ENCODE measurements at regions not wholly inside any gene's neighbourhood (a gene's known extent, or its start where the extent isn't known, plus 50 kb on each side); places are given as distances from the start of the nearest gene placed in this dataset.

DNA sequence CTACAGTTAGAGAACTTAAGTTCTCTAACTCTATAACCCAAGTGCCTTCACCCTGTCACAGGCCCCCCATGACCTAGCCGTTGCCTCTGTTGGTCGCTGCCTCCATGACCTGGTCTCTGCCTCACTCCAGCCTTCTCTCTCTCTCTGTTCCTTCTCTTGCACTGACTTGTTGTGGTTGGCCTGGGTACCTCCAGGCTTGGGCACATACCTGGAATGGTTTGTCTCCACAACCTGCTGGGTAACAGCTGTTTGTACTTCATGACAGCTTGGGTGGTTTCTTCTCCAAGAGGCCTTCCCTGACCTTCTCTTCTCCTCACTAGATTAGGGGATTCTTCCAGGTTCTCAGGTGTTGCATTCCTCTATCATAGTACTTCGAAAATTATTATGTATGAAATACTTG is 371.6 kb upstream of the USP24 start:
- Histone ChIP-seq H3K27me3 (ENCODE audit: control insufficient read depth, insufficient read depth, low read length) (no peaks in the 10 kb centered on the region), H3K27ac (ENCODE audit: low read depth in 2 of 2, low read length in 2 of 2) (no peak overlapping the region), H3K9me3 (ENCODE audit: control insufficient read depth in 2 of 3, insufficient read depth in 1 of 3, low read length in 3 of 3) (no peaks in the 10 kb centered on the region), H3K36me3 (ENCODE audit: control insufficient read depth in 2 of 3, insufficient read depth in 3 of 3, low read length in 3 of 3) (no peaks in the 10 kb centered on the region), H3K4me1 (ENCODE audit: control insufficient read depth in 2 of 3, insufficient read depth in 2 of 3, low read depth in 1 of 3, low read length in 3 of 3) (no peaks in the 10 kb centered on the region), H3K9ac (ENCODE audit: low read length in 3 of 3) (no peak overlapping the region), H3K4me3 (ENCODE audit: low read length in 3 of 3) (no peak overlapping the region)
- FAIRE-seq = no peak
- TF ChIP-seq, protein P1, sequence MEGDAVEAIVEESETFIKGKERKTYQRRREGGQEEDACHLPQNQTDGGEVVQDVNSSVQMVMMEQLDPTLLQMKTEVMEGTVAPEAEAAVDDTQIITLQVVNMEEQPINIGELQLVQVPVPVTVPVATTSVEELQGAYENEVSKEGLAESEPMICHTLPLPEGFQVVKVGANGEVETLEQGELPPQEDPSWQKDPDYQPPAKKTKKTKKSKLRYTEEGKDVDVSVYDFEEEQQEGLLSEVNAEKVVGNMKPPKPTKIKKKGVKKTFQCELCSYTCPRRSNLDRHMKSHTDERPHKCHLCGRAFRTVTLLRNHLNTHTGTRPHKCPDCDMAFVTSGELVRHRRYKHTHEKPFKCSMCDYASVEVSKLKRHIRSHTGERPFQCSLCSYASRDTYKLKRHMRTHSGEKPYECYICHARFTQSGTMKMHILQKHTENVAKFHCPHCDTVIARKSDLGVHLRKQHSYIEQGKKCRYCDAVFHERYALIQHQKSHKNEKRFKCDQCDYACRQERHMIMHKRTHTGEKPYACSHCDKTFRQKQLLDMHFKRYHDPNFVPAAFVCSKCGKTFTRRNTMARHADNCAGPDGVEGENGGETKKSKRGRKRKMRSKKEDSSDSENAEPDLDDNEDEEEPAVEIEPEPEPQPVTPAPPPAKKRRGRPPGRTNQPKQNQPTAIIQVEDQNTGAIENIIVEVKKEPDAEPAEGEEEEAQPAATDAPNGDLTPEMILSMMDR (IDR thresholded peaks at IDR 0.05; ENCODE audit: borderline replicate concordance, extremely low read depth, insufficient read depth) = no peak
- intact Hi-C loops (cut with DNase I) = no loop called here
- no peak for DNase-seq

DNA sequence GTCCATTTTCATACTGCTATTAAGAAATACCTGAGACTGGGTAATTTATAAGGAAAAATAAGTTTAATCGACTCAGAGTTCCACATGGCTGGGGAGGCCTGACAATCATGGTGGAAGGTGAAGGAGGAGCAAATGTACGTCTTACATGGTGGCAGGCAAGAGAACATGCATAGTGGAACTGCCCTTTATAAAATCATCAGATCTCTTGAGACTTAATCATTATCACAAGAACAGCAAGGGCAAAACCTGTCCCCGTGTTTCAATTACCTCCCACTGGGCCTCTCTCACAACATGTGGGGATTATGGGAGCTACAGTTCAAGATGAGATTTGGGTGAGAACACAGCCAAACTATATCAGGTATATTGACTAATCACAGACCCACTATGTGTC is 370.2 kb upstream of the USP24 start:
- intact Hi-C loops (cut with DNase I) = no loop called here
- TF ChIP-seq, protein P1 (IDR thresholded peaks at IDR 0.05; ENCODE audit: borderline replicate concordance, extremely low read depth, insufficient read depth) = no peak
- H3K4me3 ChIP-seq (ENCODE audit: low read length in 3 of 3) = no peak overlapping the region
- FAIRE-seq (no peak), DNase-seq (no peak)
- no peaks in the 10 kb centered on the region for H3K9me3 ChIP-seq (ENCODE audit: control insufficient read depth in 2 of 3, insufficient read depth in 1 of 3, low read length in 3 of 3)
- H3K27ac ChIP-seq (ENCODE audit: low read depth in 2 of 2, low read length in 2 of 2) = no peak overlapping the region
- no peaks in the 10 kb centered on the region for H3K36me3 ChIP-seq (ENCODE audit: control insufficient read depth in 2 of 3, insufficient read depth in 3 of 3, low read length in 3 of 3)
- H3K4me1 ChIP-seq (ENCODE audit: control insufficient read depth in 2 of 3, insufficient read depth in 2 of 3, low read depth in 1 of 3, low read length in 3 of 3) = no peaks in the 10 kb centered on the region
- H3K27me3 ChIP-seq (ENCODE audit: control insufficient read depth, insufficient read depth, low read length) = no peaks in the 10 kb centered on the region
- H3K9ac ChIP-seq (ENCODE audit: low read length in 3 of 3) = no peak overlapping the region

DNA sequence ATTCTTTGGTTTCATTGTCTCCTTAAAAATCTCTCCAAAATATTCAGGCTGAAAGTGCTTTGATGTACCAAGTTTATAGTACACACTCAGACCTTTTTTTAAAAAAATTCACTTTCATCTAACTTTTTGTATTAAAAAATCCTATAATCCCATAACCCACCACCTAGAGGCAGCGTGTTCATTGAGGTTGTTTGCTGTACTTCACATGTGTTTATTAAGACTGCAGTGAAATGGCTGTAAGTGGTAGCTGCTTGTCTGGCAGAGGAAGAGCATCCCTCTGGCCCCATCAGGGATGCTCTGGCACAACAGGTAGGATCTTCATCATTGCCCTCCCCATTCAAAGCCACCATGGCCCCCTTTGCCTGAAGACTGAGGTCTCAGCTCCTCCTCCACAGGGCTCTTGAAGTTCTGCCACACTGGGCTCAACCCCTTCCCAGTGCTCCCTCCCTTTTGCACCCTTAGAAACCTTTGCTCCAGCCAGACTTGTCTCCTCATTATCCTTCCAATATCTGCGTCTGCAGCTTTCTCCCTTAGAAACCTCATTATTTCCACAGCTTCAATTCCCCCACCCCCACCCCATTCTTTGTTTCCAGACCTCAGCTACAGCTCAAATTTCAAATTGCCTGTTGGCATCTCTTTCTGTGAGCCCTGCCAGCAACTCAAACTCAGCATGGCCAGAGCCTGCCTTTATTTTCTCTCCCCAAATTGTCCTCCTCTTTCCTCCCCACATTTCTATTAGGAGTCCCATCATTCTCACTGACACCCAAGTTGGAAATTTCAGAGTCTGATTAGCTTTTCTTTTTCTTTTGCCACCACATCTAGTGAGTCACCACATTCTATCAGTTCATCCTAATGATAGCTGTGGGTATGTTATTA is 369.6 kb upstream of the USP24 start:
- Histone ChIP-seq H3K9ac (ENCODE audit: low read length in 3 of 3) (no peak overlapping the region), H3K27me3 (ENCODE audit: control insufficient read depth, insufficient read depth, low read length) (no peaks in the 10 kb centered on the region), H3K9me3 (ENCODE audit: control insufficient read depth in 2 of 3, insufficient read depth in 1 of 3, low read length in 3 of 3) (no peaks in the 10 kb centered on the region), H3K4me3 (ENCODE audit: low read length in 3 of 3) (no peak overlapping the region), H3K27ac (ENCODE audit: low read depth in 2 of 2, low read length in 2 of 2) (no peak overlapping the region), H3K36me3 (ENCODE audit: control insufficient read depth in 2 of 3, insufficient read depth in 3 of 3, low read length in 3 of 3) (no peaks in the 10 kb centered on the region), H3K4me1 (ENCODE audit: control insufficient read depth in 2 of 3, insufficient read depth in 2 of 3, low read depth in 1 of 3, low read length in 3 of 3) (no peaks in the 10 kb centered on the region)
- intact Hi-C loops (cut with DNase I) = no loop called here
- no peak for FAIRE-seq
- TF ChIP-seq, protein P1 (IDR thresholded peaks at IDR 0.05; ENCODE audit: borderline replicate concordance, extremely low read depth, insufficient read depth) = no peak
- peak in 4 of 5 donors; percentile 40 to 70 (median 48) for DNase-seq

Data from kidney (tissue), 13 donors.